ENCODE measurements at regions not wholly inside any gene's neighbourhood (a gene's known extent, or its start where the extent isn't known, plus 50 kb on each side); places are given as distances from the start of the nearest gene placed in this dataset.
"Not testable (repeated sequence)": the region's sequence is repeated elsewhere in the genome, so short reads cannot be mapped to it uniquely, and the experiment has no call there.

DNA sequence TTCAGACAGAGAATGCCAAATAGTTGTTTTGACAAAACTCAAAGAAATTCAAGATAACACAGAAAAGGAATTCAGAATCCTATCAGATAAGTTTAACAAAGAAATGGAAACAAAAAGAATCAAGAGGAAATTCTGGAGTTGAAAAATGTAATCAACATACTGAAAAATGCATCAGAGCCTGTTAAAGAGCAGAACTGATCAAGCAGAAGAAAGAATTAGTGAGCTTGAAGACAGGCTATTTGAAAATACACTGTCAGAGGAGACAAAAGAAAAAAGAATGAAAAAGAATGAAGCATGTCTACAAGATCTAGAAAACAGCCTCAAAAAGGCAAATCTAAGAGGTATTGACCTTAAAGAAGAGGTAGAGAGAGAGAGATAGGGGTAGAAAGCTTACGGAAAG, 77.7 kb upstream of the MAGI3 start:
- TF ChIP-seq, protein P1, sequence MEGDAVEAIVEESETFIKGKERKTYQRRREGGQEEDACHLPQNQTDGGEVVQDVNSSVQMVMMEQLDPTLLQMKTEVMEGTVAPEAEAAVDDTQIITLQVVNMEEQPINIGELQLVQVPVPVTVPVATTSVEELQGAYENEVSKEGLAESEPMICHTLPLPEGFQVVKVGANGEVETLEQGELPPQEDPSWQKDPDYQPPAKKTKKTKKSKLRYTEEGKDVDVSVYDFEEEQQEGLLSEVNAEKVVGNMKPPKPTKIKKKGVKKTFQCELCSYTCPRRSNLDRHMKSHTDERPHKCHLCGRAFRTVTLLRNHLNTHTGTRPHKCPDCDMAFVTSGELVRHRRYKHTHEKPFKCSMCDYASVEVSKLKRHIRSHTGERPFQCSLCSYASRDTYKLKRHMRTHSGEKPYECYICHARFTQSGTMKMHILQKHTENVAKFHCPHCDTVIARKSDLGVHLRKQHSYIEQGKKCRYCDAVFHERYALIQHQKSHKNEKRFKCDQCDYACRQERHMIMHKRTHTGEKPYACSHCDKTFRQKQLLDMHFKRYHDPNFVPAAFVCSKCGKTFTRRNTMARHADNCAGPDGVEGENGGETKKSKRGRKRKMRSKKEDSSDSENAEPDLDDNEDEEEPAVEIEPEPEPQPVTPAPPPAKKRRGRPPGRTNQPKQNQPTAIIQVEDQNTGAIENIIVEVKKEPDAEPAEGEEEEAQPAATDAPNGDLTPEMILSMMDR (IDR thresholded peaks at IDR 0.05), result not testable (repeated sequence)
- not testable (repeated sequence) for TF ChIP-seq POLR2A, EP300, POLR2AphosphoS5 (IDR thresholded peaks at IDR 0.05)

All from upper lobe of left lung (tissue), 4 donors.